HG02610 (cell line): ENCODE measurements at regions not wholly inside any gene's neighbourhood (a gene's known extent, or its start where the extent isn't known, plus 50 kb on each side); places are given as distances from the start of the nearest gene placed in this dataset.
"Not testable (repeated sequence)": the region's sequence is repeated elsewhere in the genome, so short reads cannot be mapped to it uniquely, and the experiment has no call there.

Source experiments
- ATAC-seq: cut with Tn5 transposase; IDR thresholded peaks from one replicate; pipeline ENCODE4 v1.9.1; 2021; ENCODE audit warnings: mild to moderate bottlenecking, moderate library complexity; ENCODE audit not compliant: unreplicated experiment

- ATAC-seq: no peak
Observed at GRCh38 chr7:121501566-121501965, 105.5 kb upstream of the FAM3C start.

DNA sequence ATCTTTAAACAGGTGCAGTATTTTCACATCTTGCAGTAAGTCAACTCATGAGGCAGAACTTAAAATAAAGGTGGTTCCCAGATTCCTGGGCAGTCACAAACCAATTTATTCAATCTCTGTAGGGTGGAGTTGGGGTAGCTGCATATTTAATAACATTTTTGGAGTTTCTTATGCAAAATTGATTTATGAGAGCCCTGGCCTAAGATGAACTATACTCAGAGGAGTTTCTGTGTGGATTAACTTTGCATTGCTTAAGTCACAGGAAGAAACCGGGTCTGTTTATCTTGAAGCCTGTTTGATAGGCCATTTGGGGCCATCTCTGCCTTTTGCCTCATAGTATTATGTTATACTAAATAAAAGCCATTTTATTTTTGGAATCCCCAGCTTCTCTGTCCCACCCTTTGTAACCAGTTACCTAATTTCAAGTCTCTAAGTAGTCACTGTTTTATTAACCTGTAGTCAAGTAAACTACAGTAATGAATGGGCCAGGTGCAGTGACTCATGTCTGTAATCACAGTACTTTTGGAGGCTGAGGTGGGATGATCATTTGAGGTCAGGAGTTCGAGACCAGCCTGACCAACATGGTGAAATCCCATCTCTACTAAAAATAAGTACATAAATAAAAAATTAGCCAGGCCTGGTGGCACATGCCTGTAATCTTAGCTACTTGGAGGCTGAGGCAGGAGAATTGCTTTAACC is 104.4 kb upstream of the FAM3C start:
- ATAC-seq: peak; percentile 81

DNA sequence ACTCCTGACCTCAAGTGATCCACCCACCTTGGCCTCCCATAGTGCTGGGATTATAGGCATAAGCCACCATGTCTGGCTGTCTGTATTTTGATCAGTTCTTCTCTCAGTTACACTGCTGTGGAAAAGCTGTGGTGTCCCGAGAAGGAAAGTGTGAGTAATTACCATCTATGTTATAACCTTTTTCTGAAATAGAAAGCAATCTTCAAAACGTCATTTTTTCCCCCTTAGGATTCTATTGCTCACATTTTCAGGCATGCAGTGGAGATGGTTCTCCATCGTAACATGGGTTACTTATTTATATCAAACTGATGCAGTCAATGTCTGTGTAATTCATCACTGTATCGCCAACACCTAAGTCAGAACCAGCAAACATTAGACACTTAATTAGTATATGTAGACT is 103.5 kb upstream of the FAM3C start:
- ATAC-seq: peak; percentile 49

DNA sequence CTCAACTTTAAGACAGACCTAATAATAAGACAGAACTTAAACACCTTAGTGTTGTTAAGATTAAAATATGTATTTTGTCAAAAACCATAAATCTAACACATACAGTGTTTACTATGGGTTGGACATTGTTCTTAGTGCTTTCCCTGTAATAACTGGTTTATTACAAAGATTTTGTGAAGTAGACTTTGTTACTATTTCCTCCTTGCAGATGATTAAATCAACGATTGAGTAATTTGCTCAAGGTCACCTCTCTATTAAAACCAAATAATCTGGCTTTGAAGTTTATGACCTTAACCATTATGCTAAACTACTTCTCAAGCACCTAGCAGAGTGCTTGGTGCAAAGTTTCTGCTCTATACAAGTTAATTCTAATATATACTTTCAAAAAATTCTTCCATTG is 102.7 kb upstream of the FAM3C start:
- no peak for ATAC-seq

DNA sequence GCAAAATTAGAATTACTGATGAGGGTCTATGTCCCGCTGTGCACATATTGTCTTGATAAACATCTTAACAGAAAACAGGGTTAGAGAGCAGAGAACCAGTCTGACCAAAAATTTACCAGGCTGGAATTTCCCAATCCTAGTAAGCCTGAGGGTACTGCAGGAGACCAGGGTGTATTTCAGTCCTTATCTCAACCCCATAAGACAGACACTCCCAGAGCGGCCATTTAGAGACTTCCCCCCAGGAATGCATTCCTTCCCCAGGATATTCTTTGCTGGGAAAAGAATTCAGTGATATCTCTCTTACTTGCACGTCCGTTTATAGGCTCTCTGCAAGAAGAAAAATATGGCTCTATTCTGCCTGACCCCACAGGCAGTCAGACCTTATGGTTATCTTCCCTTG is 101.4 kb upstream of the FAM3C start:
- not testable (repeated sequence) for ATAC-seq

DNA sequence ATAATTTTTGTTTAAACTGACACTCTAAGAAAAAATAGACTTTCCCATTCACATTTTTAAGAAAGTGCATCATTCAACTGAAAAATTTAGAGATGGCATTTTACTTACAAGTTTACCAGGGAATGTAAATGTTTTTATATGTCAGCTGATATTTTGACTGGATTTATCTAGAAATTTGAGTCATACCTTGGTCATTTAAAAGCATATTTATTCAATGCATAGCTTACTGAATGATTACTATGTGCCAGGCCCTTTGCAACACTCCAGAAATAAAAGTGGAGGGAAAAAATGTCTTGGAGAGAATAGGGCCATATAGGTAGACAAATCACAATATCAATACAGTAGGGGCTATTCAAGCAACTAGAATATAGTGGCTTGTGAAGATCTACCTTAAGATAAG is 98.4 kb upstream of the FAM3C start:
- no peak for ATAC-seq

- no peak for ATAC-seq
Observed at GRCh38 chr7:121493553-121493952, 97.4 kb upstream of the FAM3C start.

- ATAC-seq: no peak
Observed at GRCh38 chr7:121490309-121490708, 94.2 kb upstream of the FAM3C start.

- ATAC-seq: no peak
Observed at GRCh38 chr7:121489440-121489839, 93.3 kb upstream of the FAM3C start.

DNA sequence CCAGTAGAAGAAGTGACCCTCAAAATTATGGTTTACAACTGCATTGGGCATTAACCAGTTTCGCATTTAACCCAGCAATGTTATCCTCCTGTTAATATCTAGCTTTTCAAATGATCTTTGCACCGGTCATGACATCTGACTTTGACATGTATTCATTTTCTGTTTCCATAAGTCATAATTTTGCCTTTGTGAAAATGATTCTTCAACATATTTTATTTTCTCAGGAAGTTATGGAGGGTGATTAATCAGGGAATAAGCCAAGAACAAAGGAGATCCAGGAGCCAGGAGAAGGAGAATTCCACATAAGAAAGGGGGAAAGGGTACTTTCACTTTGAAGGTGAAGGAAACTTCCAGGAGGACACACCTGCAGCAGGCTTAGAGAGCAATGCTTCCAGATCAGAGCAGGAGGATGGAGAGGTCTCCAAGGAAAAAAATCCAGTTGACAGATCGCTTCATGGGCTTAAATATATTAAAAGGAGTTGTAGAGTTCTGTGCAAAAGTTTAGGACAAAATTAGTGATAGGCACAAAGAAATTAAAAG is 92.1 kb upstream of the FAM3C start:
- no peak for ATAC-seq

DNA sequence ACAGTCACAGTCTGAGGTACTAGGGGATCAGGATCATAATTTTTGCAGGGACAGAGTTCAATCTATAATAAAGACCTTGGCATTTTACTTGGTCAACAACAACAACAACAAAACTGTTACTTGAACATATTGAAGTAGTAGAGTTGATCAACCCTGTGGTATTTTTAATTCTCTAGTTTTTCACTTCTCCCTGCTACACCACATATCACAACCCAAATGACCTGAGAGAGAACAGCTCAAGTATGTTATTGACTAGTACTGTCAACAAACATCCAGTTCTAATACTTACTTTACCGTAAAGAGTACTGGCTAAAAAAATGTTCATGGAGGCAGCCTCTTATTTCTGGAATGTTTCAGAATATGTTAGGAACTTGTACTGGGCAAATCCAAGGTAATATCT is 90.5 kb upstream of the FAM3C start:
- no peak for ATAC-seq

DNA sequence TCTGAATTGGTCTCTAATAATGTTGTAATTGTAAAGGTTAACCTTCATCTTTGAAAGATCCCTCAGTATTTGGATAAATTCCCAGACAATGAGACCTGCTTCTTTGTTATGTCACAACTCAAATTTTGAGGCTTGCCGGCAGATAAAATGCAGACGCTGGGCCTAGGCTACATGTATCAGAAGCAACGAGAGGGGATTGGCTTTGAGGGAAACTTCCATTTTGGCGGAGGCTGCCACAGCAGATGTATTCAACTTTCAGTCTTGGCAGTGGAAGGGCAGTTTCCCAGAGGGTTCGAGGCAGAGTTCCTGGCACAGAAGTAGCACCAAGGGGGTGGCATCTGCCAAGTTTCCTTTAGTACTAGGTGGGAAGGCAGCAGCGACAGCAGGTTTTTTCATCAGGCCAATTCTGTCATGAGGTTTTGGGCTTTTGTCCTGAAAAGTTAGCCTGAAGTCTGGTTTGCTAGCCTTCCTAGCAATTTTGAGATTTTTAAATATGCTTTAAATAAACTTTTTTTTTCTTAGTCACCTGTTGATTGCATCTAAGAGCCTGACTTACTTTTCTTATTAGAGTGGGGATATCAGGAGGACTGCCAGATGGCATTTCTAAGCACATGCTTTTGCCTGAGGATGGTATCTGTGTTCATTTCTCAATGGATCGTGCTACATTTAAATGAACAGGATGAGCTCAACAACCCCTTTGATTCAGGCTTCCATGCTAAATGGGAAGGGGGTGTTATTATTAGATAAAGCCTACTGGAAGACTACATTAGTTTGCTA is 89.5 kb upstream of the FAM3C start:
- ATAC-seq: no peak

DNA sequence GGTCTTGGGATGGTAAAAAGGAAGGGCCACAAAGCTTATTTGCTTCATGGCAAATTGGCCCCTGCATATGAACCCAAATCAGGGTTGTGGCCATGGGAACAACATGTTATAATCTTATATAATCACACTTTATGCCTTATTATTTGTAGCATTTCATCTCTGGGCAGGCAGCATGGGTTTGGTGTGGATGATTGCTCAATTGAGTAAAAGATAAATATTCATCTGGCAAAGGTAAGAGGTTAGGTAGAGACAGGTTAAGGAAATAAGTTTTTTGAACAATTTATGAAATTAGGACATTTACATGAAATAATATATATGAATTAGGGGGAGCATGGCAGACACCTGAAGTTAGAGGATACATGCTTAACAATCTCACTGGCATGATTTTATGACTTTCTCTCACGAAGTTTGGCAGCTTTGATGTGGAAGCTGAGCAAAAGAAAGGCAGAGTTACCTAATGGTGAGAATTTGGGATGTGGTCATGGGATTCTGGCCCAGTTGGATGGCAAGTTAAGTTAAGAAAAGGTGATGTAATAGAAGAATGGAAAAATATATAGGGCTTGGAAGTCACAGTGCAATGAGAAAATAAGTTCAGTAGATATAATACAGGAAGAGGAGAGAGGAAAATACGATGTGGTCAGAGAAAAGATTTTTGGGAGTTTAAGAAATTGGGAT is 88.1 kb upstream of the FAM3C start:
- ATAC-seq: no peak

DNA sequence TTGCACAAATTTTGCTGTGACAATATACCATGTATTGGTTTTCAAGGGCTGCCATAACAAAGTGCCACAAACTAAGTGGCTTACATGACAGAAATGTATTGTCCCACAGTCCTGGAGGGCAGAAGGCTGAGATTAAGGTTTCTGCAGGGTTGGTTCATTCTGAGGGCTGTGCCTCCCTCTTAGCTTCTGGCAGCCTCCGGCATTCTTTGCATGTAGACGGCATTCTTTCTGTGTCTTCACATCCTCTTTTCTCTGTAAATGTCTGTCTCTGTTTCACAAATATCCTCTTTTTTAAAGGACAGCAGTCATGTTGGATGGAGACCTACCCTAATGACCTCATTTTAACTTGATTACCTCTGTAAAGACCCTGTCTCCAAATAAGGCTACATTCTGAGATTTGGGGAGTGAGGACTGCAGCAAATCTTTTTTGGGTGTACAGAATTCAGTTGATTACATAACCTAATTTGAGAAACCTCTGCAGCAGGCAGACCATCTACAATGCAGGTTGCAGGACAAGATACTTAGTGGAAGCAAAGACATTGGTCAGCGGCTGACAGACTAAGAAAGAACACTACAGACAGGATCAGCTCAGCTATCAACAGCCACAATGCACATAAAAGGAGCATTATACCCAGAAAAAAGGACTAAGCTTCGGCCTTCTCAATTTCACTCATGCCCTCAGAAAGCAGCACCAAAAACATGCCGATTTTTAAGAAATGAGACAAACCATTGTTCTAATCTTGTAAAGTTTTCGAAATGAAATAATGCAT is 84.6 kb upstream of the FAM3C start:
- ATAC-seq: no peak

DNA sequence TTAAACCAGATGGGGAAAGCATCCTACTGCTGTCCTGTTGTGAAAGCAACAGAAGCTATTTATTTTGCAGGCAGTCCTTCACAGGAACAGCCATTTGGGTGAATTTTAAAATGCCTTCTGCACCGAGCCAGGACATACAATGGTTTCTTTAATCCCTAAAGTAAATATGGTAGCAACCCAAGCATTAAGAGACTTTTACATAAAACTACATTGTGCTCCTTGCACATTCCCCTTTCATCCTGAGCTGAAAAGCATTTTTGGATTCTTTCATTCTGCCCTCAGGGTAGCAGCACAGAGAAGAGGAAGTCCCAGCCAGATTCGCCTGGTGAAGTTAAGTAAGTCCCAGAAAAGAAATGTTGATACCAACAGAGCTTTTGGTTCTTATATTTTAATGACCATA is 84.0 kb upstream of the FAM3C start:
- ATAC-seq: no peak

DNA sequence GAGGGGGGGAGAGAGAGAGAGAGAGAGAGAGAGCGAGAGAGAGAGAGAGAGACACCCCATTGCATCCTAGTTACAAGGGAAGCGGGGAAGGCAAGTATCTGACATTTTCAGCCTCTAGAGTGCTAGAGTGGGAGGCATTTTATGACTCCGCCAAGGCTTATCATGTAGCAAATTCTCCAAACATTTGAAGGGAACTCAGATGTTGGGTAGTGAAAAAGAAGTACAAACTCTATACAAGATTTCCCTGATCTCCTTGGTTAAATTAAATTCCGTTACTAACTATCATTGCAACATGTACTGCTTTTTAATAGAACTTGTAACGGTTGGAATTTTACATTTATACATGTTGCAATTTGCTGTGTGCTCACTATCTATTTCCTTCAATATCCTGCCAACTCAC is 83.4 kb upstream of the FAM3C start:
- ATAC-seq: no peak

DNA sequence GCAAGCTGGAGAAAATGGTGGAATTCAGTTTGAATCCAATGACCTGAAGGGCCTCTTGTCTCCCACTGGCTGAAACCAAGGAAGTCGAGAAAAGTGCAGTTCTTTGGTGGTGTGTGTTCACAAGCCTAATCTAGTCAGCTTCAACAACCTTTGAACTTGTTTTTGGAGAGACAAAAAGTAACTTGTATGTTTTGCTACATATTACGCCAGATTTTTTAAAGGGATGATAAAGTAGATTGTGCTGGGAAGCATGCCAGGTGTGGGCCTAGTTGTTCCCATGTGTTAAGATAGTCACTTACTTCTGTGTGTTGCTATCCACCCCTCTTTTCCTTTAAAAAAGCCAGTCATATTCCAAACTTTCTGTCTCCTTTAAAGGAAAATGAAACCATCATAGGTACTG is 79.7 kb upstream of the FAM3C start:
- no peak for ATAC-seq

DNA sequence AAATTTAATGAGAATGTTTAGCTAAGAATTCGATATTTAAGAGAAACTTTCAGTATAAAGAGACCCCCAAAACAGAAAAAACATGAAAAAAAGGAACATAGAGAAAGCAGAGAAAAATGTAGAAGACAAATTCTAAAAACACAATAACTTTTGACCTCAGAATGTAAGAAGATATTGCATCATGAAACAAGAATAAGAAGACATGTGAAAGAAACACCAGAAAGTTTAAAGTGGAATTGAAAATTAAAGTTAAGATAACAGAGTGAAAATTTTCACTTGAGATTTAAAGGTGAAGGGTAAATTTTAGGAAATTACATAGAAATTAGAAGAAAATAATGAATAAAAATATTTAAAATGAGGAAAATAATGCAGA is 78.2 kb upstream of the FAM3C start:
- ATAC-seq: no peak

DNA sequence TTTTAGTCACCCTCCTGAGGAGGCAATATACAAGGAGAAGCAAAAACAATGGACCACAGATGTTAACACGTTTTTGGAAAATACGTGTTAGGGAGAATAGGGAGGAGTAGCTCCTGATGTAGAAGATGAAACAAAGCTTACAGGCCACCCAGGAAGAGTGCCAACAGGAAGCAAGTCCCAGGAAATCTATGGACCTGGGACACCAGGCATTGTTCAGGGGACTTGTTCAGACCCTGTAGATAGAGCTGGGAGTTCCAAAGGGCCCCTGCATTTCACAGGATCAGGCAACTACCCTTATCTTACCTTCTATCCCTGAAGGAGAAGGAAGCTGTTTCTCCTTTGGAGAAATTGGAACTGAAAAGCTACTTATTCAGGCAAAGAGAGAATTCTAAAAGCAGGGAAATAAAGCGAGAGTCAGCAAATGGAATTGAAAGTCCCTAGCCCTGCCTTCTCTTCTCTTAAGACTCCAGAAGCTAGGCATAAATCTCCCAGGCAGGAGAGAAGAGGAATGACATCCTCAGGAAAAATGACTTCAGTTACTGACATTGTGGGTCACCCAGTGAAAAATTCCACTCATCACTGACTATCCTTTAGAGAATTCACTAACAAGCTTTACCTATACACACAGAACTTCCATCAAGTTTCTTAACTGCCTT is 77.7 kb upstream of the FAM3C start:
- ATAC-seq: no peak

- no peak for ATAC-seq
Observed at GRCh38 chr7:121466455-121466854, 70.3 kb upstream of the FAM3C start.

DNA sequence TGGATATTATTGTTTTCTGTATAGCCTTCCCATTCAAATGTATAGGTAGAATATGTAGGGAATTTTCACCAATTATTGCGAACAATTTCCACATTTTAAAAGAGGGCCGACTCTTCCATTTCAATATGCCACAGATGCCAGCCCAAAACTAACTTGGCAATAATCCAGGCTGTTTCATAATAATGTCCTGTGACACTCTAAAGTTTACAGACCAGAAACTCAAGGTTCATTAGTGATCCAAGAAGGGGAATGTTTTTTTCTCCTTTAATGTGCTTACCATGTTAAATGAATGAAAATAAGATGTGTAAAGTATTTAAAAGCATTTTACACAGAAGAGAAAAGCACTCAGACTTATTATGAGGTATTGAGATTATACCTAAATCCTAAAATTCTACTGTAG is 63.0 kb upstream of the FAM3C start:
- ATAC-seq: no peak
